ENCODE measurements at regions not wholly inside any gene's neighbourhood (a gene's known extent, or its start where the extent isn't known, plus 50 kb on each side); places are given as distances from the start of the nearest gene placed in this dataset.

DNA sequence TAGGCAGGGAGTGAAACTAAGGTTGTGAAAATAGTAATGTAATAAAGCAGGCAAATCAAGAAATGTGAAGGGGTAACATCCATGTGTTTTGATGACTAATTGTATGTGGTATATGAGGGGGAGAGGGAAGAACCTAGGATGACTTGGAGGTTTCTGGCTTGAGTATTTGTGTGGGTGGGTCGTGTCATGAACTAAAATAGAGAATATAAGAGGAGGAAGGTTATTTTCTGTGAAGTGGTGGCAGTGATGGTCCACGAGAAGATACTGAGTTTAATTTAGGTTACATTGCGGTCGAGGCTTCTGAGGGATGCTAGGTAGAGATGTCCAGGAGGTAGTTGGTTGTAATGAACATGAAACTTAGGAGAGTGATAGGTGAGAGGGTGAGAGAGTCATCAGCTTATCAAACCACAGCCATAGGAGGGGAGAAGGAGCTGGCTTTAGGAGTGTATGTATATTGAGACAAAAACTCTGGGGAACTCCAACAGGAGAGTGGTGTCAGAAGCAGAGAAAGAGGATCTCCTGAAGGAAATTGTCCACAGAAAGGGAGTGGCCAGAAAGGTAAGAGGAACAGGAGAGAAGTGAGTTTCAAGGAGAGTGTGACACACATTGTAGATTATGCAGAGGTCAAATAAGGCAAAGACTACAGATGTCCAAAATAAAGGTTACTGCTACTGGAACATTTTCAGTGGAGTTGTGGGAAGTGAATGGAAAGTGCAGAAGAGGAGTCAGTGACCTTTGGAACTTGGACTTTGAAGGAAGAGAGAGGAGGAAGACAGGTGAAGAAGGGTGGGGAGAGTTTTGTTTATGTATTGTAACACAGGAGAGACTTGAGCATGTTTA lies 89.0 kb upstream of the MACF1 start:
- TF ChIP-seq, protein P1, sequence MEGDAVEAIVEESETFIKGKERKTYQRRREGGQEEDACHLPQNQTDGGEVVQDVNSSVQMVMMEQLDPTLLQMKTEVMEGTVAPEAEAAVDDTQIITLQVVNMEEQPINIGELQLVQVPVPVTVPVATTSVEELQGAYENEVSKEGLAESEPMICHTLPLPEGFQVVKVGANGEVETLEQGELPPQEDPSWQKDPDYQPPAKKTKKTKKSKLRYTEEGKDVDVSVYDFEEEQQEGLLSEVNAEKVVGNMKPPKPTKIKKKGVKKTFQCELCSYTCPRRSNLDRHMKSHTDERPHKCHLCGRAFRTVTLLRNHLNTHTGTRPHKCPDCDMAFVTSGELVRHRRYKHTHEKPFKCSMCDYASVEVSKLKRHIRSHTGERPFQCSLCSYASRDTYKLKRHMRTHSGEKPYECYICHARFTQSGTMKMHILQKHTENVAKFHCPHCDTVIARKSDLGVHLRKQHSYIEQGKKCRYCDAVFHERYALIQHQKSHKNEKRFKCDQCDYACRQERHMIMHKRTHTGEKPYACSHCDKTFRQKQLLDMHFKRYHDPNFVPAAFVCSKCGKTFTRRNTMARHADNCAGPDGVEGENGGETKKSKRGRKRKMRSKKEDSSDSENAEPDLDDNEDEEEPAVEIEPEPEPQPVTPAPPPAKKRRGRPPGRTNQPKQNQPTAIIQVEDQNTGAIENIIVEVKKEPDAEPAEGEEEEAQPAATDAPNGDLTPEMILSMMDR (IDR thresholded peaks at IDR 0.05; ENCODE audit: low read depth, low read length) = no peak
- TF ChIP-seq EZH2phosphoT487 (IDR thresholded peaks at IDR 0.05; ENCODE audit: low read depth) = no peak
